GM23338 (cell line): ENCODE measurements at regions not wholly inside any gene's neighbourhood (a gene's known extent, or its start where the extent isn't known, plus 50 kb on each side); places are given as distances from the start of the nearest gene placed in this dataset.

Experiments
- ATAC-seq: fragments of 200-7000 bp; cut with Tn5 transposase; 3 replicates; pipeline ENCODE4 v1.9.1; 2020
- DNase-seq: peaks from one replicate; pipeline ENCODE4 v3.0.0-alpha.2; 2015; ENCODE audit warnings: low spot score
- H2AFZ ChIP-seq: fragments of 200-600 bp; sonication (generic); 2 replicates; pipeline ENCODE4 v1.8.0; 2016; ENCODE audit warnings: antibody characterized with exemption, mild to moderate bottlenecking, moderate library complexity
- H3F3A ChIP-seq: fragments of 200-600 bp; sonication (generic); replicated peaks from 2 replicates; pipeline ENCODE4 v1.8.0; 2017; ENCODE audit warnings: antibody characterized with exemption, mixed run types, low read depth
- H3K27ac ChIP-seq: fragments of 200-600 bp; sonication (generic); 2 replicates; pipeline ENCODE4 v1.6.1; 2016; ENCODE audit warnings: low read depth
- H3K27me3 ChIP-seq: fragments of 200-600 bp; sonication (generic); 2 replicates; pipeline ENCODE4 v1.8.0; 2016; ENCODE audit warnings: mild to moderate bottlenecking, mixed run types, moderate library complexity; ENCODE audit not compliant: insufficient read depth
- H3K36me3 ChIP-seq: fragments of 200-600 bp; sonication (generic); 2 replicates; pipeline ENCODE4 v1.8.0; 2016; ENCODE audit warnings: mild to moderate bottlenecking; ENCODE audit not compliant: insufficient read depth
- H3K4me1 ChIP-seq: fragments of 200-600 bp; sonication (generic); 2 replicates; pipeline ENCODE4 v1.8.0; 2016; ENCODE audit warnings: mild to moderate bottlenecking, moderate library complexity; ENCODE audit not compliant: insufficient read depth
- H3K4me2 ChIP-seq: fragments of 200-600 bp; sonication (generic); 2 replicates; pipeline ENCODE4 v1.7.1; 2017; ENCODE audit warnings: mixed run types
- H3K4me3 ChIP-seq: fragments of 200-600 bp; sonication (generic); 2 replicates; pipeline ENCODE4 v1.6.1; 2016; ENCODE audit warnings: mixed run types
- H3K79me2 ChIP-seq: fragments of 200-600 bp; sonication (generic); replicated peaks from 2 replicates; pipeline ENCODE4 v1.8.0; 2017; ENCODE audit warnings: mild to moderate bottlenecking; ENCODE audit not compliant: insufficient read depth
- H3K9me2 ChIP-seq: fragments of 200-600 bp; sonication (generic); 2 replicates; pipeline ENCODE4 v1.8.0; 2017; ENCODE audit not compliant: insufficient read depth
- H4K20me1 ChIP-seq: fragments of 200-600 bp; sonication (generic); replicated peaks from 2 replicates; pipeline ENCODE4 v1.8.0; 2017; ENCODE audit warnings: mild to moderate bottlenecking; ENCODE audit not compliant: insufficient read depth
- H3K27ac Mint-ChIP-seq: 2 replicates; pipeline ENCODE4 v1.8.0; 2020; ENCODE audit warnings: inconsistent platforms, mild to moderate bottlenecking, moderate library complexity, mixed read lengths
- H3K27me3 Mint-ChIP-seq: 3 replicates; pipeline ENCODE4 v1.8.0; 2022; ENCODE audit warnings: low read depth, mild to moderate bottlenecking, moderate library complexity, mixed read lengths, inconsistent platforms; ENCODE audit not compliant: insufficient read depth, poor library complexity
- H3K36me3 Mint-ChIP-seq: 3 replicates; pipeline ENCODE4 v1.8.0; 2021; ENCODE audit warnings: low read depth, mild to moderate bottlenecking, inconsistent platforms, moderate library complexity, mixed read lengths
- H3K4me1 Mint-ChIP-seq: 3 replicates; pipeline ENCODE4 v1.8.0; 2020; ENCODE audit warnings: mild to moderate bottlenecking, inconsistent platforms, mixed read lengths
- H3K4me3 Mint-ChIP-seq: 3 replicates; pipeline ENCODE4 v1.8.0; 2021; ENCODE audit warnings: moderate library complexity, mild to moderate bottlenecking, inconsistent platforms, mixed read lengths
- H3K9me3 Mint-ChIP-seq: 3 replicates; pipeline ENCODE4 v1.8.0; 2020; ENCODE audit warnings: moderate library complexity, mild to moderate bottlenecking, inconsistent platforms, mixed read lengths
- CREB1 ChIP-seq: fragments of 250-450 bp; sonication (Bioruptor Pico); IDR thresholded peaks from 2 replicates; pipeline ENCODE4 v1.5.0; 2020; ENCODE audit warnings: low read depth, mild to moderate bottlenecking, moderate library complexity
- ETS1 ChIP-seq: IDR thresholded peaks from 2 replicates; pipeline ENCODE4 v1.6.1; 2016; ENCODE audit warnings: antibody characterized with exemption
- EZH2 ChIP-seq: fragments of 200-600 bp; sonication (generic); IDR thresholded peaks from one replicate; pipeline ENCODE4 v1.8.0; 2017; ENCODE audit warnings: antibody characterized with exemption, mild to moderate bottlenecking, low read depth; ENCODE audit not compliant: unreplicated experiment
- EZH2phosphoT487 ChIP-seq: fragments of 200-600 bp; sonication (generic); IDR thresholded peaks from one replicate; pipeline ENCODE4 v1.8.1; 2018; ENCODE audit warnings: antibody characterized with exemption; ENCODE audit not compliant: unreplicated experiment
- JUNB ChIP-seq: IDR thresholded peaks from one replicate; pipeline ENCODE4 v1.6.1; 2016; ENCODE audit warnings: antibody characterized with exemption; ENCODE audit not compliant: unreplicated experiment
- NANOG ChIP-seq: IDR thresholded peaks from 2 replicates; pipeline ENCODE4 v1.6.1; 2016; ENCODE audit warnings: antibody characterized with exemption, borderline replicate concordance
- POLR2AphosphoS5 ChIP-seq: IDR thresholded peaks from 2 replicates; pipeline ENCODE4 v1.6.1; 2016; ENCODE audit warnings: antibody characterized with exemption, low read depth
- REST ChIP-seq: IDR thresholded peaks from one replicate; pipeline ENCODE4 v1.6.1; 2018; ENCODE audit warnings: antibody characterized with exemption; ENCODE audit not compliant: unreplicated experiment
- STAT1 ChIP-seq: IDR thresholded peaks from one replicate; pipeline ENCODE4 v1.6.1; 2016; ENCODE audit warnings: antibody characterized with exemption; ENCODE audit not compliant: unreplicated experiment
- ZNF114 ChIP-seq: fragments of 250-450 bp; sonication (Bioruptor Pico); IDR thresholded peaks from 2 replicates; pipeline ENCODE4 v1.5.0; 2020; ENCODE audit warnings: mild to moderate bottlenecking, moderate library complexity
- ZNF331 ChIP-seq: fragments of 250-450 bp; sonication (Bioruptor Pico); IDR thresholded peaks from 2 replicates; pipeline ENCODE4 v1.5.0; 2020; ENCODE audit warnings: low read depth, mild to moderate bottlenecking, moderate library complexity
- ZNF462 ChIP-seq: fragments of 250-450 bp; sonication (Bioruptor Pico); IDR thresholded peaks from 2 replicates; pipeline ENCODE4 v1.5.0; 2020; ENCODE audit warnings: mild to moderate bottlenecking, moderate library complexity

- no peaks in the 10 kb centered on the region for H3K36me3 Mint-ChIP-seq
- no peaks in the 10 kb centered on the region for H3K79me2 ChIP-seq
- no peak overlapping the region for H3K27ac ChIP-seq
- no peaks in the 10 kb centered on the region for H3K4me1 ChIP-seq
- H3K4me2 ChIP-seq: no peak overlapping the region
- no peaks in the 10 kb centered on the region for H3F3A ChIP-seq
- DNase-seq: no peak
- peaks cover 2% of the 10 kb centered on the region; the same call in 1 of the 3 replicates for H3K4me1 Mint-ChIP-seq
- H3K9me2 ChIP-seq: no peaks in the 10 kb centered on the region
- H3K4me3 Mint-ChIP-seq: no peak overlapping the region
- ATAC-seq: no peak
- no peaks in the 10 kb centered on the region for H3K27me3 ChIP-seq
- TF ChIP-seq ZNF114 (no peak), CREB1 (CRISPR knock-in tag) (no peak), STAT1 (no peak), REST (no peak), ZNF462 (CRISPR knock-in tag) (no peak), JUNB (no peak), POLR2AphosphoS5 (no peak), ZNF331 (CRISPR knock-in tag) (no peak), EZH2 (no peak), NANOG (no peak), EZH2phosphoT487 (no peak), ETS1 (no peak)
- no peaks in the 10 kb centered on the region; the same call in 2 of the 3 replicates for H3K9me3 Mint-ChIP-seq
- H3K4me3 ChIP-seq: no peak overlapping the region
- H4K20me1 ChIP-seq: no peaks in the 10 kb centered on the region
- no peaks in the 10 kb centered on the region for H3K27me3 Mint-ChIP-seq
- no peak overlapping the region for H3K27ac Mint-ChIP-seq
- H3K36me3 ChIP-seq: no peaks in the 10 kb centered on the region
- H2AFZ ChIP-seq: no peak overlapping the region
These were observed 1532.0 kb downstream of the PCDH18 start for GRCh38 chr4:136000246-136000645.
